ENCODE measurements at regions not wholly inside any gene's neighbourhood (a gene's known extent, or its start where the extent isn't known, plus 50 kb on each side); places are given as distances from the start of the nearest gene placed in this dataset.

DNA sequence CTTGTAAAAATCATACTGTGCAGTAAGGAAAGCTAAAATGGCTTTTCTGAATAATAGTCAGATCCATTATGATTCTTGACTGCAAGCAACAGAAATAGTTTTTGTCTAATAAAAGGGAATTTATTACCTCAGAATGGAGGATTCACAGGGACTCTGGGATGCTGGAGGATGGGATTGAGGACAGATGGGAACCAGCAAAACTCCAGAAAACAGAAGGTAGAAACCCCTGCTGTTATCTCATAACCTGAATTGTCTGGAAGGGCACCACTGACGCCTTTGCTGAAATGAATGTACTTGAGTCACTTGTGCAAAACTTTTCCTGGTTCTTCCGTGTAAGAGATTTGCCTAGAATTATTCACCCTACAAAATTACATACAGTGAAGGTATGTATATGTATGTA, 58.6 kb upstream of the DMAC1 start:
- Mint-ChIP-seq H3K4me1 (ENCODE audit: low read depth, unreplicated experiment) (no peaks in the 10 kb centered on the region), H3K27me3 (ENCODE audit: insufficient read depth, unreplicated experiment) (no peaks in the 10 kb centered on the region), H3K36me3 (ENCODE audit: insufficient read depth, unreplicated experiment) (no peaks in the 10 kb centered on the region), H3K9me3 (ENCODE audit: unreplicated experiment) (peaks cover 10% of the 10 kb centered on the region), H3K27ac (ENCODE audit: unreplicated experiment) (no peak overlapping the region), H3K4me3 (ENCODE audit: unreplicated experiment) (no peak overlapping the region)
- intact Hi-C loops (cut with micrococcal nuclease; ENCODE audit: unreplicated experiment) = no loop called here
- H3K4me3 ChIP-seq (ENCODE audit: low read depth, low read length) = no peak overlapping the region
- POLR2A ChIA-PET = no interaction called here
- no TSS peak for BruUV-seq (replicated peaks)
- H3K27me3 ChIP-seq (replicated peaks; ENCODE audit: control insufficient read depth, insufficient read depth, low read length) = no peaks in the 10 kb centered on the region
- TF ChIP-seq, protein P1, sequence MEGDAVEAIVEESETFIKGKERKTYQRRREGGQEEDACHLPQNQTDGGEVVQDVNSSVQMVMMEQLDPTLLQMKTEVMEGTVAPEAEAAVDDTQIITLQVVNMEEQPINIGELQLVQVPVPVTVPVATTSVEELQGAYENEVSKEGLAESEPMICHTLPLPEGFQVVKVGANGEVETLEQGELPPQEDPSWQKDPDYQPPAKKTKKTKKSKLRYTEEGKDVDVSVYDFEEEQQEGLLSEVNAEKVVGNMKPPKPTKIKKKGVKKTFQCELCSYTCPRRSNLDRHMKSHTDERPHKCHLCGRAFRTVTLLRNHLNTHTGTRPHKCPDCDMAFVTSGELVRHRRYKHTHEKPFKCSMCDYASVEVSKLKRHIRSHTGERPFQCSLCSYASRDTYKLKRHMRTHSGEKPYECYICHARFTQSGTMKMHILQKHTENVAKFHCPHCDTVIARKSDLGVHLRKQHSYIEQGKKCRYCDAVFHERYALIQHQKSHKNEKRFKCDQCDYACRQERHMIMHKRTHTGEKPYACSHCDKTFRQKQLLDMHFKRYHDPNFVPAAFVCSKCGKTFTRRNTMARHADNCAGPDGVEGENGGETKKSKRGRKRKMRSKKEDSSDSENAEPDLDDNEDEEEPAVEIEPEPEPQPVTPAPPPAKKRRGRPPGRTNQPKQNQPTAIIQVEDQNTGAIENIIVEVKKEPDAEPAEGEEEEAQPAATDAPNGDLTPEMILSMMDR (IDR thresholded peaks at IDR 0.05; ENCODE audit: insufficient read depth in 1 of 2, low read depth in 1 of 2, low read length in 1 of 2, severe bottlenecking in 1 of 2, unreplicated experiment in 1 of 2) = no peak
- DNase-seq = no peak
- H3K4me1 ChIP-seq = no peaks in the 10 kb centered on the region
- no peaks in the 10 kb centered on the region for H3K9me3 ChIP-seq
- CTCF ChIA-PET = no interaction called here
- no peaks in the 10 kb centered on the region for H3K36me3 ChIP-seq (ENCODE audit: control insufficient read depth, insufficient read depth, low read length)

DNA sequence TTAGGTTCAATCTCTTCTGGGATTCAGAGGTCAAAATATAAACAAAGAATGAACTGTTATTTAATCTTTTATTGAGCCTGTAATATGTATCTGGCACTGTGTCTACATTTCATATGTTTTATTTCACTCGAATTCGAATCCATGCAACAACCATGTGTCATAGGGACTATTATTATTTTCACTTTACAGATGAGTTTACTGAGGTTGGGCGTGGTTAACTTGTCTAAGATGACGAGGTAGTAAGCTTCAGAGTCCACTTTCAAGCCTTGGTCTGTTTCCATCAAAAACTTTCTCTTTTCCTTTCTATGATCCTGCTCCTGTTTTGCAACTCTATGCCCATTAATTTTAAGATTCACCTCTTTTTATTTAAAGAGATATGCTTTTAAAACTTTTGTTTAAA, 55.2 kb upstream of the DMAC1 start:
- Mint-ChIP-seq H3K27me3 (ENCODE audit: insufficient read depth, unreplicated experiment) (no peaks in the 10 kb centered on the region), H3K27ac (ENCODE audit: unreplicated experiment) (no peak overlapping the region), H3K9me3 (ENCODE audit: unreplicated experiment) (peaks cover 10% of the 10 kb centered on the region), H3K4me1 (ENCODE audit: low read depth, unreplicated experiment) (no peaks in the 10 kb centered on the region), H3K4me3 (ENCODE audit: unreplicated experiment) (no peak overlapping the region), H3K36me3 (ENCODE audit: insufficient read depth, unreplicated experiment) (no peaks in the 10 kb centered on the region)
- CTCF ChIA-PET = no interaction called here
- Histone ChIP-seq H3K4me1 (no peaks in the 10 kb centered on the region), H3K9me3 (no peaks in the 10 kb centered on the region), H3K4me3 (ENCODE audit: low read depth, low read length) (no peak overlapping the region), H3K27me3 (replicated peaks; ENCODE audit: control insufficient read depth, insufficient read depth, low read length) (no peaks in the 10 kb centered on the region), H3K36me3 (ENCODE audit: control insufficient read depth, insufficient read depth, low read length) (no peaks in the 10 kb centered on the region)
- POLR2A ChIA-PET = no interaction called here
- BruUV-seq (replicated peaks) = no TSS peak
- TF ChIP-seq, protein P1 (IDR thresholded peaks at IDR 0.05; ENCODE audit: insufficient read depth in 1 of 2, low read depth in 1 of 2, low read length in 1 of 2, severe bottlenecking in 1 of 2, unreplicated experiment in 1 of 2) = no peak
- intact Hi-C loops (cut with micrococcal nuclease; ENCODE audit: unreplicated experiment) = no loop called here
- no peak for DNase-seq
